SK-N-SH (cell line): ENCODE measurements at regions not wholly inside any gene's neighbourhood (a gene's known extent, or its start where the extent isn't known, plus 50 kb on each side); places are given as distances from the start of the nearest gene placed in this dataset.

Experiments used
- CTCF ChIA-PET: fragments of 300-600, 350-600 bp; formaldehyde crosslinking; extraction: SDS; loops from one replicate; lab custom pipeline; 2021; lab: Yijun Ruan, JAX
- POLR2A ChIA-PET: fragments of 350-600 bp; sonication (Branson Sonifier 250); formaldehyde crosslinking; extraction: SDS; loops from one replicate; lab custom pipeline; 2020; ENCODE audit warnings: antibody characterized with exemption, inconsistent platforms; lab: Yijun Ruan, JAX
- DNase-seq: peaks from one replicate; pipeline ENCODE4 v3.0.0; 2012
- H2AFZ ChIP-seq: fragments of 200-600 bp; sonication (generic); 2 replicates; pipeline ENCODE4 v1.8.1; 2016; ENCODE audit warnings: antibody characterized with exemption, mild to moderate bottlenecking, low read depth
- H3F3A ChIP-seq: fragments of 200-600 bp; sonication (generic); replicated peaks from 2 replicates; pipeline ENCODE3; 2016; ENCODE audit warnings: antibody characterized with exemption, mild to moderate bottlenecking; ENCODE audit not compliant: insufficient read depth
- H3K27ac ChIP-seq, 2 experiments: fragments of 200-500 bp in 1 of 2; fragments of 200-600 bp in 1 of 2; sonication (Bioruptor generic) in 1 of 2; sonication (generic), shearing (Covaris generic) in 1 of 2; 2 replicates each; pipeline versions ENCODE4 v1.5.1 to v1.6.1; 2014 to 2016; ENCODE audit warnings: low read depth in 2 of 2, inconsistent platforms in 1 of 2, low read length in 1 of 2, mild to moderate bottlenecking in 1 of 2, mixed read lengths in 1 of 2
- H3K27me3 ChIP-seq: fragments of 200-600 bp; sonication (generic), shearing (Covaris generic); 2 replicates; pipeline ENCODE4 v1.6.1; 2016; ENCODE audit warnings: mixed run types; ENCODE audit not compliant: insufficient read depth
- H3K36me3 ChIP-seq, 2 experiments: fragments of 200-500 bp in 1 of 2; fragments of 200-600 bp in 1 of 2; sonication (Bioruptor generic) in 1 of 2; sonication (generic) in 1 of 2; replicated peaks in 1 of 2; 2 replicates each; pipeline versions ENCODE3 to v1.5.1; 2014 to 2016; ENCODE audit warnings: low read length in 1 of 2, mild to moderate bottlenecking in 1 of 2; ENCODE audit not compliant: insufficient read depth in 2 of 2, control insufficient read depth in 1 of 2
- H3K4me1 ChIP-seq, 2 experiments: fragments of 200-500 bp in 1 of 2; fragments of 200-600 bp in 1 of 2; sonication (Bioruptor generic) in 1 of 2; sonication (generic), shearing (Covaris generic) in 1 of 2; 2 replicates each; pipeline versions ENCODE4 v1.5.1 to v1.6.1; 2014 to 2016; ENCODE audit warnings: low read depth in 1 of 2, low read length in 1 of 2, mixed run types in 1 of 2; ENCODE audit not compliant: insufficient read depth in 2 of 2, control insufficient read depth in 1 of 2
- H3K4me2 ChIP-seq: fragments of 200-600 bp; sonication (generic), shearing (Covaris generic); 2 replicates; pipeline ENCODE4 v1.6.1; 2017; ENCODE audit warnings: mixed run types
- H3K4me3 ChIP-seq, 2 experiments: fragments of 200-500 bp in 1 of 2; fragments of 200-600 bp in 1 of 2; sonication (Bioruptor generic) in 1 of 2; sonication (generic), shearing (Covaris generic) in 1 of 2; 2 replicates each; pipeline versions ENCODE4 v1.5.1 to v1.8.1; 2014 to 2016; ENCODE audit warnings: low read depth in 2 of 2, inconsistent platforms in 1 of 2, low read length in 1 of 2, mild to moderate bottlenecking in 1 of 2, mixed read lengths in 1 of 2, moderate library complexity in 1 of 2
- H3K79me2 ChIP-seq: fragments of 200-600 bp; sonication (generic); 2 replicates; pipeline ENCODE4 v1.8.1; 2017; ENCODE audit warnings: mild to moderate bottlenecking; ENCODE audit not compliant: insufficient read depth
- H3K9ac ChIP-seq: fragments of 200-600 bp; sonication (generic); 2 replicates; pipeline ENCODE4 v1.6.1; 2017; ENCODE audit warnings: mixed run types
- H3K9me2 ChIP-seq: fragments of 200-600 bp; sonication (generic); 2 replicates; pipeline ENCODE4 v1.6.1; 2017; ENCODE audit warnings: mixed run types
- H3K9me3 ChIP-seq: fragments of 200-600 bp; sonication (generic); 2 replicates; pipeline ENCODE4 v1.6.1; 2017; ENCODE audit warnings: mixed run types, mild to moderate bottlenecking, moderate library complexity
- H4K20me1 ChIP-seq: fragments of 200-600 bp; sonication (generic); 2 replicates; pipeline ENCODE4 v1.6.1; 2017; ENCODE audit warnings: mild to moderate bottlenecking, mixed run types; ENCODE audit not compliant: insufficient read depth
- CHD2 ChIP-seq: fragments of 150-350 bp; IDR thresholded peaks from 2 replicates; pipeline ENCODE4 v1.6.1; 2018; ENCODE audit warnings: low read length; ENCODE audit not compliant: partially characterized antibody
- ELF1 ChIP-seq: IDR thresholded peaks from 2 replicates; pipeline ENCODE4 v1.4.0; 2012
- EP300 ChIP-seq, 2 experiments: IDR thresholded peaks; 2 replicates each; pipeline versions ENCODE4 v1.4.0 to v1.6.1; 2012; ENCODE audit warnings: borderline replicate concordance in 1 of 2, low read depth in 1 of 2, low read length in 1 of 2
- FOSL2 ChIP-seq: IDR thresholded peaks from 2 replicates; pipeline ENCODE4 v1.4.0; 2012; ENCODE audit warnings: low read depth, mild to moderate bottlenecking, moderate library complexity, borderline replicate concordance
- FOXM1 ChIP-seq: IDR thresholded peaks from 2 replicates; pipeline ENCODE4 v1.4.0; 2012; ENCODE audit warnings: low read depth, mild to moderate bottlenecking
- GABPA ChIP-seq: IDR thresholded peaks from 2 replicates; pipeline ENCODE4 v1.4.0; 2012; ENCODE audit warnings: low read depth, mild to moderate bottlenecking
- GATA2 ChIP-seq: sonication (generic); formaldehyde crosslinking; IDR thresholded peaks from 2 replicates; pipeline ENCODE4 v1.5.0; 2020; ENCODE audit warnings: mild to moderate bottlenecking, missing genetic modification reagents
- JUND ChIP-seq: IDR thresholded peaks from 2 replicates; pipeline ENCODE4 v1.4.0; 2012
- MEF2A ChIP-seq: IDR thresholded peaks from 2 replicates; pipeline ENCODE4 v1.4.0; 2012; ENCODE audit warnings: low read depth, borderline replicate concordance
- NFIC ChIP-seq: IDR thresholded peaks from 2 replicates; pipeline ENCODE4 v1.4.0; 2012; ENCODE audit warnings: borderline replicate concordance
- POLR2AphosphoS5 ChIP-seq: IDR thresholded peaks from 2 replicates; pipeline ENCODE4 v1.6.1; 2012; ENCODE audit warnings: low read depth, low read length
- RFX5 ChIP-seq: IDR thresholded peaks from 2 replicates; pipeline ENCODE4 v1.6.1; 2012; ENCODE audit warnings: mild to moderate bottlenecking, improper control_type of control experiment, low read length
- RXRA ChIP-seq: IDR thresholded peaks from 2 replicates; pipeline ENCODE4 v1.4.0; 2012; ENCODE audit warnings: low read depth, mild to moderate bottlenecking, borderline replicate concordance
- SIN3A ChIP-seq: IDR thresholded peaks from 2 replicates; pipeline ENCODE4 v1.6.1; 2012; ENCODE audit warnings: low read depth, mild to moderate bottlenecking, low read length, moderate library complexity, borderline replicate concordance
- TAF1 ChIP-seq: IDR thresholded peaks from 2 replicates; pipeline ENCODE4 v1.6.1; 2012; ENCODE audit warnings: low read depth, mild to moderate bottlenecking, low read length, moderate library complexity, borderline replicate concordance
- TEAD4 ChIP-seq: IDR thresholded peaks from 2 replicates; pipeline ENCODE4 v1.4.0; 2012; ENCODE audit warnings: mild to moderate bottlenecking, borderline replicate concordance; ENCODE audit not compliant: insufficient read depth
- YY1 ChIP-seq: IDR thresholded peaks from 2 replicates; pipeline ENCODE4 v1.4.0; 2012; ENCODE audit warnings: low read depth, mild to moderate bottlenecking
- WGBS: methylation state at CpG from one replicate; pipeline ENCODE4 v1.1.6; 2017; ENCODE audit warnings: low lambda C conversion rate; 5-methylcytosine and 5-hydroxymethylcytosine counted together
- TF ChIP-seq, protein P1 (sequence below): fragments of 200-600 bp; sonication (generic); IDR thresholded peaks from 2 replicates; pipeline ENCODE4 v1.6.1; 2017; ENCODE audit warnings: antibody characterized with exemption, mild to moderate bottlenecking, moderate library complexity
- TF ChIP-seq, protein P2 (sequence below): fragments of 150-350 bp; IDR thresholded peaks from 2 replicates; pipeline ENCODE4 v1.6.1; 2016; ENCODE audit warnings: mild to moderate bottlenecking, low read depth, low read length
- TF ChIP-seq, protein P3 (sequence below): IDR thresholded peaks from 2 replicates; pipeline ENCODE4 v1.4.0; 2012; ENCODE audit warnings: low read depth, borderline replicate concordance
- TF ChIP-seq, protein P4 (sequence below): IDR thresholded peaks from 2 replicates; pipeline ENCODE4 v1.4.0; 2012; ENCODE audit warnings: low read depth

DNA sequence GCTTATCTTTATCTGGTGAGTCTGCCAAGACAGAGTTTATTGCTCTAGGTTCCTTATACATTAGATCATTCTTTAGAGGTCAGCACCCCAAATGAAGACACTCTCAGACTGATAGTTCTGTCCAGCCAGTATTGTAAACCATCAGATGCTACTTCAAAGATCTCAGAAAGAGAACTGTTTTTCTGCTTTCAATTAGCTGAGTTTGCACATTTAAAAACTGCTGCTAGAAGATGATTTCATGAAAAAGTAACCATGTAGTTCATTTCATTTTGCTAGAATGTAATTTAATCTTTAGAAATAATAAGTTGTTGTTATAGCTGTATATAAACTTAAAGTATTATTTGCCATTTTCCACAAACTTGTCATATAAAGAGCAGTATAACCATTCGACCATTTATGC is 344.5 kb upstream of the ATP5MC3 start:
- Histone ChIP-seq H3F3A (no peaks in the 10 kb centered on the region), H3K79me2 (no peaks in the 10 kb centered on the region), H3K27me3 (no peaks in the 10 kb centered on the region), H4K20me1 (no peaks in the 10 kb centered on the region)
- TF ChIP-seq, protein P1, sequence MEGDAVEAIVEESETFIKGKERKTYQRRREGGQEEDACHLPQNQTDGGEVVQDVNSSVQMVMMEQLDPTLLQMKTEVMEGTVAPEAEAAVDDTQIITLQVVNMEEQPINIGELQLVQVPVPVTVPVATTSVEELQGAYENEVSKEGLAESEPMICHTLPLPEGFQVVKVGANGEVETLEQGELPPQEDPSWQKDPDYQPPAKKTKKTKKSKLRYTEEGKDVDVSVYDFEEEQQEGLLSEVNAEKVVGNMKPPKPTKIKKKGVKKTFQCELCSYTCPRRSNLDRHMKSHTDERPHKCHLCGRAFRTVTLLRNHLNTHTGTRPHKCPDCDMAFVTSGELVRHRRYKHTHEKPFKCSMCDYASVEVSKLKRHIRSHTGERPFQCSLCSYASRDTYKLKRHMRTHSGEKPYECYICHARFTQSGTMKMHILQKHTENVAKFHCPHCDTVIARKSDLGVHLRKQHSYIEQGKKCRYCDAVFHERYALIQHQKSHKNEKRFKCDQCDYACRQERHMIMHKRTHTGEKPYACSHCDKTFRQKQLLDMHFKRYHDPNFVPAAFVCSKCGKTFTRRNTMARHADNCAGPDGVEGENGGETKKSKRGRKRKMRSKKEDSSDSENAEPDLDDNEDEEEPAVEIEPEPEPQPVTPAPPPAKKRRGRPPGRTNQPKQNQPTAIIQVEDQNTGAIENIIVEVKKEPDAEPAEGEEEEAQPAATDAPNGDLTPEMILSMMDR: no peak
- no peak for TF ChIP-seq YY1
- no peak for TF ChIP-seq SIN3A
- TF ChIP-seq, protein P2, sequence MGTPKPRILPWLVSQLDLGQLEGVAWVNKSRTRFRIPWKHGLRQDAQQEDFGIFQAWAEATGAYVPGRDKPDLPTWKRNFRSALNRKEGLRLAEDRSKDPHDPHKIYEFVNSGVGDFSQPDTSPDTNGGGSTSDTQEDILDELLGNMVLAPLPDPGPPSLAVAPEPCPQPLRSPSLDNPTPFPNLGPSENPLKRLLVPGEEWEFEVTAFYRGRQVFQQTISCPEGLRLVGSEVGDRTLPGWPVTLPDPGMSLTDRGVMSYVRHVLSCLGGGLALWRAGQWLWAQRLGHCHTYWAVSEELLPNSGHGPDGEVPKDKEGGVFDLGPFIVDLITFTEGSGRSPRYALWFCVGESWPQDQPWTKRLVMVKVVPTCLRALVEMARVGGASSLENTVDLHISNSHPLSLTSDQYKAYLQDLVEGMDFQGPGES: no peak
- TF ChIP-seq TAF1: no peak
- no peak for TF ChIP-seq RXRA
- TF ChIP-seq CHD2: no peak
- no peak for TF ChIP-seq TEAD4
- no peak for TF ChIP-seq ELF1
- TF ChIP-seq, protein P3, sequence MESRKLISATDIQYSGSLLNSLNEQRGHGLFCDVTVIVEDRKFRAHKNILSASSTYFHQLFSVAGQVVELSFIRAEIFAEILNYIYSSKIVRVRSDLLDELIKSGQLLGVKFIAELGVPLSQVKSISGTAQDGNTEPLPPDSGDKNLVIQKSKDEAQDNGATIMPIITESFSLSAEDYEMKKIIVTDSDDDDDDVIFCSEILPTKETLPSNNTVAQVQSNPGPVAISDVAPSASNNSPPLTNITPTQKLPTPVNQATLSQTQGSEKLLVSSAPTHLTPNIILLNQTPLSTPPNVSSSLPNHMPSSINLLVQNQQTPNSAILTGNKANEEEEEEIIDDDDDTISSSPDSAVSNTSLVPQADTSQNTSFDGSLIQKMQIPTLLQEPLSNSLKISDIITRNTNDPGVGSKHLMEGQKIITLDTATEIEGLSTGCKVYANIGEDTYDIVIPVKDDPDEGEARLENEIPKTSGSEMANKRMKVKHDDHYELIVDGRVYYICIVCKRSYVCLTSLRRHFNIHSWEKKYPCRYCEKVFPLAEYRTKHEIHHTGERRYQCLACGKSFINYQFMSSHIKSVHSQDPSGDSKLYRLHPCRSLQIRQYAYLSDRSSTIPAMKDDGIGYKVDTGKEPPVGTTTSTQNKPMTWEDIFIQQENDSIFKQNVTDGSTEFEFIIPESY: no peak
- no peak for TF ChIP-seq EP300 (IDR thresholded peaks at IDR 0.05; ENCODE audit: borderline replicate concordance in 1 of 2, low read depth in 1 of 2, low read length in 1 of 2)
- TF ChIP-seq, all 33 proteins: peak for 0
- ChIA-PET CTCF (interaction anchor here (1.2 kb wide), 1 partner anchor 9 kb away, joined by 3 read pairs; no protein-coding TSS in a partner anchor), POLR2A (no interaction called here)
- no peaks in the 10 kb centered on the region for H3K9me3 ChIP-seq
- no peak overlapping the region for H3K27ac ChIP-seq
- no peak for DNase-seq
- H3K4me1 ChIP-seq: no peaks in the 10 kb centered on the region
- no peak overlapping the region for H3K4me3 ChIP-seq
- no peaks in the 10 kb centered on the region for H3K9me2 ChIP-seq
- WGBS: 5% methylated on average over 1 of the region's 1 CpG
- no peak overlapping the region for H3K9ac ChIP-seq
- no peak overlapping the region for H3K4me2 ChIP-seq
- H2AFZ ChIP-seq: no peak overlapping the region
- H3K36me3 ChIP-seq: no peaks in the 10 kb centered on the region

DNA sequence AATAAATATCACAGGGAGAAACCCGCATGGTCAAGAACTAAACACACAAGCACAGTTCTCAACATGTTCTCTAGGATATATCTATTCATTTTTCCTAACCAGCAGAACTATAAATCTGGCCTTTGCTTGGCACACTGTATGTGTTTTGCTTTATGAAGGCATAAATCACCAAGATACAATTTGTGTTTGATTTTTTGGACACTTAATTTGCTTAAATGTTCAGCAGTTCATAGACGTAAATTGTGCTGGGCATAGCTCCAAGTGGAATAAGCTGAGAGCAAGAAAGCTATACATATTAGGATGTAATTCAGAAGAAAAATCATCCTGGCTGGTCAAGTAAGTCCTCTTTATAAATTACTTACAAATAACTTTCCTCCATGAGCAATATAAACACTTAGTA is 341.5 kb upstream of the ATP5MC3 start:
- no peak overlapping the region for H2AFZ ChIP-seq
- 23% methylated on average over 2 of the region's 2 CpGs for WGBS
- no peak for TF ChIP-seq MEF2A
- TF ChIP-seq FOXM1: no peak
- TF ChIP-seq, protein P4, sequence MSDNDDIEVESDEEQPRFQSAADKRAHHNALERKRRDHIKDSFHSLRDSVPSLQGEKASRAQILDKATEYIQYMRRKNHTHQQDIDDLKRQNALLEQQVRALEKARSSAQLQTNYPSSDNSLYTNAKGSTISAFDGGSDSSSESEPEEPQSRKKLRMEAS: no peak
- TF ChIP-seq GABPA: no peak
- TF ChIP-seq FOSL2: no peak
- TF ChIP-seq NFIC: no peak
- TF ChIP-seq, protein P2: no peak
- TF ChIP-seq, protein P3: no peak
- no peak for TF ChIP-seq POLR2AphosphoS5
- TF ChIP-seq JUND: no peak
- no peak for TF ChIP-seq ELF1
- TF ChIP-seq EP300 (IDR thresholded peaks at IDR 0.05; ENCODE audit: borderline replicate concordance in 1 of 2, low read depth in 1 of 2, low read length in 1 of 2): no peak
- TF ChIP-seq RFX5: no peak
- TF ChIP-seq GATA2: no peak

More for the DNA sequence above, 341.5 kb upstream of the ATP5MC3 start:
- H3K36me3 ChIP-seq: no peaks in the 10 kb centered on the region
- no peaks in the 10 kb centered on the region for H3F3A ChIP-seq
- no peaks in the 10 kb centered on the region for H3K4me1 ChIP-seq
- H3K9me2 ChIP-seq: no peaks in the 10 kb centered on the region
- H3K27ac ChIP-seq: no peak overlapping the region
- DNase-seq: no peak
- POLR2A ChIA-PET: no interaction called here
- no peaks in the 10 kb centered on the region for H3K9me3 ChIP-seq
- H3K4me3 ChIP-seq: no peak overlapping the region
- H3K79me2 ChIP-seq: no peaks in the 10 kb centered on the region
- H3K9ac ChIP-seq: no peak overlapping the region
- no peaks in the 10 kb centered on the region for H4K20me1 ChIP-seq
- no peaks in the 10 kb centered on the region for H3K27me3 ChIP-seq
- CTCF ChIA-PET: no interaction called here
- H3K4me2 ChIP-seq: no peak overlapping the region
